Caco-2 (cell line): ENCODE measurements at regions not wholly inside any gene's neighbourhood (a gene's known extent, or its start where the extent isn't known, plus 50 kb on each side); places are given as distances from the start of the nearest gene placed in this dataset.

Experiments used
- BruUV-seq: library from RNA; stranded (reverse); fragments of 400-500 nt; replicated peaks from 2 replicates; lab custom pipeline; 2021; lab: Mats Ljungman, UMichigan
- CTCF ChIA-PET: fragments of 300-600 bp; sonication (Branson Sonifier 250); formaldehyde crosslinking; loops from one replicate; lab custom pipeline; 2022; ENCODE audit warnings: antibody characterized with exemption; lab: Charles Lee
- POLR2A ChIA-PET: fragments of 300-600 bp; sonication (Branson Sonifier 250); formaldehyde crosslinking; loops from one replicate; lab custom pipeline; 2022; ENCODE audit warnings: antibody characterized with exemption; lab: Charles Lee
- DNase-seq, 2 experiments: peaks; one replicate each; pipeline versions ENCODE4 v3.0.0 to v3.0.0-alpha.2; 2020 to 2022
- H3K27me3 ChIP-seq: replicated peaks from 2 replicates; pipeline ENCODE4 v1.6.0; 2011; ENCODE audit warnings: low read length; ENCODE audit not compliant: control insufficient read depth, insufficient read depth
- H3K36me3 ChIP-seq: 2 replicates; pipeline ENCODE4 v1.5.1; 2011; ENCODE audit warnings: low read length; ENCODE audit not compliant: control insufficient read depth, insufficient read depth
- H3K4me1 ChIP-seq: fragments of 250-450 bp; sonication (Bioruptor Pico); 2 replicates; pipeline ENCODE4 v1.5.1; 2020; ENCODE audit warnings: mild to moderate bottlenecking
- H3K4me3 ChIP-seq: 2 replicates; pipeline ENCODE4 v1.5.1; 2011; ENCODE audit warnings: low read depth, mild to moderate bottlenecking, control low read depth, low read length
- H3K9me3 ChIP-seq: fragments of 250-450 bp; sonication (Bioruptor Pico); 2 replicates; pipeline ENCODE4 v1.5.1; 2020; ENCODE audit warnings: mild to moderate bottlenecking, moderate library complexity
- H3K27ac Mint-ChIP-seq: one replicate; pipeline ENCODE4 v1.8.0; 2022; ENCODE audit warnings: mixed read lengths; ENCODE audit not compliant: unreplicated experiment
- H3K27me3 Mint-ChIP-seq: one replicate; pipeline ENCODE4 v1.8.0; 2022; ENCODE audit warnings: mixed read lengths; ENCODE audit not compliant: insufficient read depth, unreplicated experiment
- H3K36me3 Mint-ChIP-seq: one replicate; pipeline ENCODE4 v1.8.0; 2022; ENCODE audit warnings: mild to moderate bottlenecking, mixed read lengths; ENCODE audit not compliant: insufficient read depth, unreplicated experiment
- H3K4me1 Mint-ChIP-seq: one replicate; pipeline ENCODE4 v1.8.0; 2022; ENCODE audit warnings: low read depth, mixed read lengths; ENCODE audit not compliant: unreplicated experiment
- H3K4me3 Mint-ChIP-seq: one replicate; pipeline ENCODE4 v1.8.0; 2022; ENCODE audit warnings: mild to moderate bottlenecking, moderate library complexity, mixed read lengths; ENCODE audit not compliant: unreplicated experiment
- H3K9me3 Mint-ChIP-seq: one replicate; pipeline ENCODE4 v1.8.0; 2022; ENCODE audit warnings: mixed read lengths; ENCODE audit not compliant: unreplicated experiment
- intact Hi-C: fragments of 100-400 bp; cut with micrococcal nuclease; formaldehyde crosslinking; loops from one replicate; pipeline ENCODE4 v1.10.0; 2022; ENCODE audit not compliant: unreplicated experiment
- TF ChIP-seq, protein P1 (sequence below), 2 experiments: fragments of 200-600 bp in 1 of 2; IDR thresholded peaks; 1 replicate in 1 of 2; 2 replicates in 1 of 2; pipeline versions ENCODE4 v1.5.1 to v1.8.0; 2011 to 2022; ENCODE audit warnings: antibody characterized with exemption in 1 of 2, control low read depth in 1 of 2, inconsistent platforms in 1 of 2, low read depth in 1 of 2, low read length in 1 of 2, mild to moderate bottlenecking in 1 of 2, moderate library complexity in 1 of 2; ENCODE audit not compliant: insufficient read depth in 1 of 2, severe bottlenecking in 1 of 2, unreplicated experiment in 1 of 2

GRCh38 chr11:15906481-15907035 lies 449.8 kb downstream of the SOX6 start:
- no peak for DNase-seq
- Histone ChIP-seq H3K36me3 (no peaks in the 10 kb centered on the region), H3K4me1 (peaks cover 10% of the 10 kb centered on the region), H3K4me3 (no peak overlapping the region), H3K27me3 (no peaks in the 10 kb centered on the region), H3K9me3 (no peaks in the 10 kb centered on the region)
- Mint-ChIP-seq H3K27me3 (no peaks in the 10 kb centered on the region), H3K9me3 (no peaks in the 10 kb centered on the region), H3K4me1 (peaks cover 8% of the 10 kb centered on the region), H3K36me3 (no peaks in the 10 kb centered on the region), H3K4me3 (no peak overlapping the region), H3K27ac (no peak overlapping the region)
- intact Hi-C loops: no loop called here
- ChIA-PET POLR2A (no interaction called here), CTCF (no interaction called here)
- BruUV-seq: no TSS peak
- TF ChIP-seq, protein P1, sequence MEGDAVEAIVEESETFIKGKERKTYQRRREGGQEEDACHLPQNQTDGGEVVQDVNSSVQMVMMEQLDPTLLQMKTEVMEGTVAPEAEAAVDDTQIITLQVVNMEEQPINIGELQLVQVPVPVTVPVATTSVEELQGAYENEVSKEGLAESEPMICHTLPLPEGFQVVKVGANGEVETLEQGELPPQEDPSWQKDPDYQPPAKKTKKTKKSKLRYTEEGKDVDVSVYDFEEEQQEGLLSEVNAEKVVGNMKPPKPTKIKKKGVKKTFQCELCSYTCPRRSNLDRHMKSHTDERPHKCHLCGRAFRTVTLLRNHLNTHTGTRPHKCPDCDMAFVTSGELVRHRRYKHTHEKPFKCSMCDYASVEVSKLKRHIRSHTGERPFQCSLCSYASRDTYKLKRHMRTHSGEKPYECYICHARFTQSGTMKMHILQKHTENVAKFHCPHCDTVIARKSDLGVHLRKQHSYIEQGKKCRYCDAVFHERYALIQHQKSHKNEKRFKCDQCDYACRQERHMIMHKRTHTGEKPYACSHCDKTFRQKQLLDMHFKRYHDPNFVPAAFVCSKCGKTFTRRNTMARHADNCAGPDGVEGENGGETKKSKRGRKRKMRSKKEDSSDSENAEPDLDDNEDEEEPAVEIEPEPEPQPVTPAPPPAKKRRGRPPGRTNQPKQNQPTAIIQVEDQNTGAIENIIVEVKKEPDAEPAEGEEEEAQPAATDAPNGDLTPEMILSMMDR (IDR thresholded peaks at IDR 0.05; ENCODE audit: insufficient read depth in 1 of 2, low read depth in 1 of 2, low read length in 1 of 2, severe bottlenecking in 1 of 2, unreplicated experiment in 1 of 2): no peak

DNA sequence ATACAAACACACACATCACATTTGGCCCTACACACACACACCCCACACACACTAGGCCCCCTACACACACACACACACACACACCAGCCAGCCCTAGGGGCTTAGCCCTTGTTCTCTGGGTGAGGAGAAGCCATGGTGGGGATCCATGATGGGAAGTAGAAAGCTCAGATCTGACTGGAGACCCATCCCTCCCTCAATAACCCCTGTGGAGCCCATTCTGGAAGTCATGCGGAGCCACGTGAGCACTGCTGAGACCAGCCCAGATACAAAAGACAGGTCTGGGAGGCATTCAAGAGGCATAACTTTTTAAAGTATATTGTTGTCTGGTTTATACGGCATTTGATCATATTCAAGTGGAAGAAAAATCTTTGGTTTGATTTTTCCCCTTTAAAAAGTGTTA lies 448.5 kb downstream of the SOX6 start:
- Mint-ChIP-seq H3K4me1 (no peaks in the 10 kb centered on the region), H3K27ac (no peak overlapping the region), H3K36me3 (no peaks in the 10 kb centered on the region), H3K9me3 (no peaks in the 10 kb centered on the region), H3K4me3 (no peak overlapping the region), H3K27me3 (no peaks in the 10 kb centered on the region)
- BruUV-seq: no TSS peak
- intact Hi-C loops: no loop called here
- peak in 1 of 2 experiments; percentile 11 for DNase-seq
- no peaks in the 10 kb centered on the region for H3K36me3 ChIP-seq
- H3K9me3 ChIP-seq: no peaks in the 10 kb centered on the region
- H3K4me3 ChIP-seq: no peak overlapping the region
- TF ChIP-seq, protein P1 (IDR thresholded peaks at IDR 0.05; ENCODE audit: insufficient read depth in 1 of 2, low read depth in 1 of 2, low read length in 1 of 2, severe bottlenecking in 1 of 2, unreplicated experiment in 1 of 2): no peak
- H3K4me1 ChIP-seq: no peaks in the 10 kb centered on the region
- CTCF ChIA-PET: no interaction called here
- POLR2A ChIA-PET: no interaction called here
- H3K27me3 ChIP-seq: no peaks in the 10 kb centered on the region

DNA sequence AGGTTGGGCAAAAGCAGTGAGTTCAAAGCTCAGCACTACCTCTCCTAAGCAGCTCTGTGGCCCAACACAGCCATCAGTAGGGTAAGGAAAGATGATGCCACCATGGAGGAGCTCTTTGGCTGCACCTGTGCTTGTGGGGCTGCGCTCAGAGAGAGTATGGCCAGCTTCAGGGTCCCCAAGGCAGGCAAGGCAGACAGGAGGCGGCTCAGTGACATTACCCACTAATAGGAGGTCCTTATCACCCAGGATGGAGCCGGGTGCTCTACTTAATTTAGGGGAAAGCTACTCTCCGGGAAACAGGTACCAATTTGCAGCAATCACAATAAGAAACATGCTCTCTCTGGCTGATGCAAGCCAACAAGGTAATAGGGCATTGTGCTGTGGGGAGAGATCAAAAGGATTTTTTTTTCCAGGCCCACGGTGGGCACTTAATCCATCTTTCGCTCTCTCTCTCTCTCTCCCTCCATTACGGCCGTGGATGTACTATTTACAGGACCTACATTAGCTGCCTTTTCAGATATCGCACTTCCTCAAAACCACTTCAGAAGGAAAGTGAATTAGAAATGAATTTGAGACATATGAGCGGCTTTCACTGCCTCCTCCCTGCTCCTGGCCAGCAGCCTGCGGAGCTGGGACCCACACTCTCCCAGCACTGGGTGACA lies 446.3 kb downstream of the SOX6 start:
- H3K4me3 ChIP-seq: no peak overlapping the region
- H3K27me3 ChIP-seq: no peaks in the 10 kb centered on the region
- H3K4me3 Mint-ChIP-seq: no peak overlapping the region
- BruUV-seq: no TSS peak
- no peaks in the 10 kb centered on the region for H3K36me3 Mint-ChIP-seq
- TF ChIP-seq, protein P1 (IDR thresholded peaks at IDR 0.05; ENCODE audit: insufficient read depth in 1 of 2, low read depth in 1 of 2, low read length in 1 of 2, severe bottlenecking in 1 of 2, unreplicated experiment in 1 of 2): no peak
- CTCF ChIA-PET: no interaction called here
- H3K9me3 Mint-ChIP-seq: no peaks in the 10 kb centered on the region
- no peak overlapping the region for H3K27ac Mint-ChIP-seq
- no peaks in the 10 kb centered on the region for H3K9me3 ChIP-seq
- no peaks in the 10 kb centered on the region for H3K4me1 ChIP-seq
- peak in 1 of 2 experiments; percentile 4 for DNase-seq
- no peaks in the 10 kb centered on the region for H3K36me3 ChIP-seq
- no peaks in the 10 kb centered on the region for H3K27me3 Mint-ChIP-seq
- POLR2A ChIA-PET: no interaction called here
- no peaks in the 10 kb centered on the region for H3K4me1 Mint-ChIP-seq
- intact Hi-C loops: loop anchor here (5.0 kb wide), 1 partner anchor 58 kb away; no protein-coding TSS in a partner anchor
